ENCODE measurements at regions not wholly inside any gene's neighbourhood (a gene's known extent, or its start where the extent isn't known, plus 50 kb on each side); places are given as distances from the start of the nearest gene placed in this dataset.

DNA sequence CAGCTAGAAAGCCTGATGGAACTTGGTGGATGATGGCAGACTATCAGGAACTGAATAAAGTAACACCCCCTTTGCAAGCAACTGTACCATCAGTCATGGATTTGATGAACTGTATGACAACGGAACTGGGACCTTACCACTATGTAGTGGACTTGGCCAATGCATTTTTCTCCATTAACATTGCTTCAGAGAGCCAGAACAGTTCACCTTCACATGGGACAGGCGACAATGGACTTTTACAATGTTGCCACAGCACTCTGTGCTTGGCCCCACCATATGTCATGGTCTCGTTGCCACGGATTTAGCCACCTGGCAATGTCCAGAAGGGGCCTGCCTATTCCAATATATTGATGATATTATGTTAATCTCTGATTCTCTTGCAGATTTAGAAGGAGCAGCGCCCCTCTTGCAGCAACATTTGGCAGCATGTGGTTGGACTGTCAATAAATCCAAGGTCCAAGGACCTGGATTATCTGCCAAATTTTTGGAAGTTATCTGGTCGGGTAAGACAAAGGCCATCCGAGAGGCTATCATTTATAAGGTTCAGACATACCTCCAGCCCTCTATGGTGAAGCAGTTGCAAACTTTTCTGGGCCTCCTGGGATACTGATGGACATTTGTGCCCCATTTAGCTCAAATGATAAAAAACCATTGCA lies 52.2 kb upstream of the ZC3H15 start:
- DNase-seq (ENCODE audit: low read depth) = no peak
- no peak overlapping the region for H3K4me3 ChIP-seq (ENCODE audit: low read length)
- no peak for TF ChIP-seq CTCF (IDR thresholded peaks at IDR 0.05; ENCODE audit: insufficient read depth, low read depth, low read length, missing control alignments)
